GM12864 (cell line): ENCODE measurements at regions not wholly inside any gene's neighbourhood (a gene's known extent, or its start where the extent isn't known, plus 50 kb on each side); places are given as distances from the start of the nearest gene placed in this dataset.

Source experiments
- DNase-seq: peaks from one replicate; pipeline ENCODE4 v3.0.0-alpha.2; 2011; ENCODE audit warnings: low read depth
- H3K4me3 ChIP-seq: 2 replicates; pipeline ENCODE4 v1.5.1; 2011; ENCODE audit warnings: mild to moderate bottlenecking, low read depth, low read length, control low read depth
- CTCF ChIP-seq: IDR thresholded peaks from 2 replicates; pipeline ENCODE4 v1.5.1; 2011; ENCODE audit warnings: low read depth, mild to moderate bottlenecking, moderate library complexity, low read length, control low read depth, inconsistent platforms; ENCODE audit errors: missing control alignments

DNA sequence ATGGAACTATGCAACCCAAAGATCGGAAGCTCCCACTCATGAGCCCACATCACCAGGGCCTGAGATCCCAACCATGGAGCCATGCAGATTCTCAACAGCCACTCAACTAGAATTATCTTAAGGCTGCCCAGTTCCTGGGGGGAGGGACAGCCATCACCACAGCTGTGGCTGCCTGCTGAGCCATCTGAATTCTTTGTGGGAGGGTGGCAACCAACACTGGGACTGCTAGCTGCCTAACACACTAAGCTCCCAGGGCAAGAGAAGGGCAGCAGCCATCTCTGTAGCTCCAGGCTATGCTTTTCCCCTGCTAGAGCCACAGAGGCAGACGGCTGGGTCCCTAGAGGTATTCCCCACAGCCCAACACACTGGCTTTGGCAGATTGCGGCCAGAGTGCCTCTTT lies 251.3 kb upstream of the GRAMD2B start:
- TF ChIP-seq CTCF: no peak
- no peak overlapping the region for H3K4me3 ChIP-seq
- DNase-seq: no peak

GRCh38 chr5:126172812-126173211 lies 250.4 kb upstream of the GRAMD2B start:
- TF ChIP-seq CTCF: no peak
- no peak overlapping the region for H3K4me3 ChIP-seq
- DNase-seq: no peak

DNA sequence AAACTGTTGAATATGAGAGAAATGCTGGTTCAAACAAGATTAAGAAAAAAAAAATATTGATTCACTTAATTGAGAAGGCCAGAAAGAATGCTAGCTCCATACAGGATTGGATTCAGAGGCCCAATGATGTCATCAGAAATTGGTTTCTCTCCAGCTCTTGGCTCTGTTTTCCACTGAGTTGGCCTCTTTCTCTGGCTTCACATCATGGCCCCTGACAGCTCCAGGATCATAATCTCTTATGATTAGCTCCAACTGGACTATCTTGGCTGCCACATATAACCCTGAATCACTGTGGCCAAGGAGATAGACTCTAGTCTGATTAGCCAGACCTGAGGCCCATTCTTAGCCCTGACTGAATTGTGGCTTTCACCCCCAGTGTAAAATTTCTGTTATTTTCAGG lies 244.7 kb upstream of the GRAMD2B start:
- TF ChIP-seq CTCF: no peak
- no peak overlapping the region for H3K4me3 ChIP-seq
- DNase-seq: no peak

DNA sequence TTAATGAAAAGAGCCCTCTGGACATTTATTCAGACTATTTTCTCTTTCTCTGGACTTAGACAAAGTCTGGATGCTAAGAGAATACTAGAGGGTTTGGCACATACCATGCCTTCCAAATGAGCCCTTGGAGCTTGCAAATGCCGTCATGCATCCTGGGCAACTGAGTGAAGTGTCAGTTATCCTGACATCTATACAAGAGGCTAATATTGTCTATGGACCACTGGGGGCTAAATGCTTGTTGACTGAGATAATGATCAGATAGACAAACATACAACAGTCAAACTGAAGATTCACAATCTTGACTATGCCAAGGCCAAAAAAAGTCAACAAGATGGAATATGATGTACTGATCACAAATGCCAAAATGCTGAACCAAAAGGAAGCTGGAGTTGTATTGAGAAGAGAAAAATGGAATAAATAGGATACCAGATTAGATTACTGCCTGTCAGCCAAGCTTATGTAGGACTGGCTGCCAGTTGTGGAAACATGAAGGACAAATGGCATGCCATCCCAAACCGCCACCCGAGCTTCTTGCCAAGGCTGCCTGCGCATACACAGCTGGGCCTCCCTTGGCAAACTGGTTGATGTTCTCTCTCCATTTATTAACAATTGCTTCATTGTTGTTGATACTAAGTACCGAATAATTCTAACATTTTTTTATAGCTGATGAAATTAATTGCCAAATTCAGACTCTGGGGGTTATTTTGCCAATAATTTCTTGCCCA lies 240.1 kb upstream of the GRAMD2B start:
- no peak overlapping the region for H3K4me3 ChIP-seq
- DNase-seq: no peak
- no peak for TF ChIP-seq CTCF

- H3K4me3 ChIP-seq: no peak overlapping the region
- no peak for DNase-seq
- no peak for TF ChIP-seq CTCF
Measured at GRCh38 chr5:126184474-126184873, 238.7 kb upstream of the GRAMD2B start.

- no peak for TF ChIP-seq CTCF
- H3K4me3 ChIP-seq: no peak overlapping the region
- DNase-seq: no peak
Measured at GRCh38 chr5:126186210-126186609, 237.0 kb upstream of the GRAMD2B start.

- TF ChIP-seq CTCF: no peak
- DNase-seq: no peak
- H3K4me3 ChIP-seq: no peak overlapping the region
Measured at GRCh38 chr5:126188804-126189203, 234.4 kb upstream of the GRAMD2B start.
